Activated naive CD8-positive, alpha-beta T cell treated with anti-CD3 and anti-CD28 coated beads, Interleukin-2, amount 10 ng/mL, durations not matched to agents 7 days and 5 days (primary cell): ENCODE measurements at regions not wholly inside any gene's neighbourhood (a gene's known extent, or its start where the extent isn't known, plus 50 kb on each side); places are given as distances from the start of the nearest gene placed in this dataset.

Experiments
- ATAC-seq: fragments of 150-1000 bp; cut with Tn5 transposase; one replicate; pipeline ENCODE4 v1.10.0; 2021; ENCODE audit warnings: low read depth, moderate library complexity
- POLR2A ChIA-PET: fragments of 350-600 bp; sonication (Branson Sonifier 250); formaldehyde crosslinking; loops from one replicate; lab custom pipeline; 2021; ENCODE audit warnings: antibody characterized with exemption; lab: Charles Lee
- DNase-seq: peaks from one replicate; pipeline ENCODE4 v3.0.0; 2021
- H3K27ac Mint-ChIP-seq: one replicate; pipeline ENCODE4 v1.8.0; 2022; ENCODE audit warnings: mild to moderate bottlenecking, mixed read lengths
- H3K27me3 Mint-ChIP-seq: one replicate; pipeline ENCODE4 v1.8.0; 2022; ENCODE audit warnings: mild to moderate bottlenecking, moderate library complexity, mixed read lengths
- H3K36me3 Mint-ChIP-seq: one replicate; pipeline ENCODE4 v1.8.0; 2021; ENCODE audit warnings: mild to moderate bottlenecking, mixed read lengths
- H3K4me1 Mint-ChIP-seq: one replicate; pipeline ENCODE4 v1.8.0; 2021; ENCODE audit warnings: mixed read lengths
- H3K4me3 Mint-ChIP-seq: one replicate; pipeline ENCODE4 v1.8.0; 2022; ENCODE audit warnings: mild to moderate bottlenecking, moderate library complexity, mixed read lengths
- H3K9me3 Mint-ChIP-seq: one replicate; pipeline ENCODE4 v1.8.0; 2021; ENCODE audit warnings: mixed read lengths

GRCh38 chr20:61125076-61125475 is 127.0 kb upstream of the CDH4 start:
- peaks cover 2% of the 10 kb centered on the region for H3K27me3 Mint-ChIP-seq
- H3K9me3 Mint-ChIP-seq = no peaks in the 10 kb centered on the region
- no peak for ATAC-seq
- no peak overlapping the region for H3K27ac Mint-ChIP-seq
- POLR2A ChIA-PET = no interaction called here
- H3K36me3 Mint-ChIP-seq = no peaks in the 10 kb centered on the region
- peaks cover 4% of the 10 kb centered on the region for H3K4me1 Mint-ChIP-seq
- no peak overlapping the region for H3K4me3 Mint-ChIP-seq
- DNase-seq = no peak

GRCh38 chr20:61125546-61126180 is 126.4 kb upstream of the CDH4 start:
- Mint-ChIP-seq H3K4me3 (no peak overlapping the region), H3K27ac (no peak overlapping the region), H3K4me1 (peaks cover 2% of the 10 kb centered on the region), H3K36me3 (no peaks in the 10 kb centered on the region), H3K9me3 (no peaks in the 10 kb centered on the region), H3K27me3 (peaks cover 2% of the 10 kb centered on the region)
- POLR2A ChIA-PET = no interaction called here
- DNase-seq = no peak
- ATAC-seq = no peak

- ATAC-seq (no peak), DNase-seq (no peak)
- Mint-ChIP-seq H3K27me3 (peaks cover 2% of the 10 kb centered on the region), H3K27ac (no peak overlapping the region), H3K4me1 (no peaks in the 10 kb centered on the region), H3K4me3 (no peak overlapping the region), H3K36me3 (no peaks in the 10 kb centered on the region), H3K9me3 (no peaks in the 10 kb centered on the region)
- POLR2A ChIA-PET = no interaction called here
Observed at GRCh38 chr20:61126369-61127195, 125.5 kb upstream of the CDH4 start.

- Mint-ChIP-seq H3K9me3 (no peaks in the 10 kb centered on the region), H3K27me3 (peaks cover 2% of the 10 kb centered on the region), H3K27ac (no peak overlapping the region), H3K4me3 (no peak overlapping the region), H3K4me1 (no peaks in the 10 kb centered on the region), H3K36me3 (no peaks in the 10 kb centered on the region)
- ATAC-seq (no peak), DNase-seq (no peak)
- POLR2A ChIA-PET = no interaction called here
Observed at GRCh38 chr20:61127311-61128039, 124.6 kb upstream of the CDH4 start.

- H3K27me3 Mint-ChIP-seq = peaks cover 2% of the 10 kb centered on the region
- no peaks in the 10 kb centered on the region for H3K9me3 Mint-ChIP-seq
- H3K4me3 Mint-ChIP-seq = no peak overlapping the region
- no peaks in the 10 kb centered on the region for H3K36me3 Mint-ChIP-seq
- POLR2A ChIA-PET = no interaction called here
- no peak overlapping the region for H3K27ac Mint-ChIP-seq
- ATAC-seq (no peak), DNase-seq (no peak)
- H3K4me1 Mint-ChIP-seq = no peaks in the 10 kb centered on the region
Observed at GRCh38 chr20:61128701-61129269, 123.3 kb upstream of the CDH4 start.

- Mint-ChIP-seq H3K27me3 (peaks cover 2% of the 10 kb centered on the region), H3K4me1 (no peaks in the 10 kb centered on the region), H3K27ac (no peak overlapping the region), H3K36me3 (no peaks in the 10 kb centered on the region), H3K4me3 (no peak overlapping the region), H3K9me3 (no peaks in the 10 kb centered on the region)
- ATAC-seq = no peak
- POLR2A ChIA-PET = no interaction called here
- no peak for DNase-seq
Observed at GRCh38 chr20:61129311-61129710, 122.8 kb upstream of the CDH4 start.

- Mint-ChIP-seq H3K4me1 (no peaks in the 10 kb centered on the region), H3K4me3 (no peak overlapping the region)
- POLR2A ChIA-PET = no interaction called here
Observed at GRCh38 chr20:61130156-61130555, 121.9 kb upstream of the CDH4 start.

GRCh38 chr20:61131944-61132343 is 120.1 kb upstream of the CDH4 start:
- no peak overlapping the region for H3K4me3 Mint-ChIP-seq
- no peak overlapping the region for H3K27ac Mint-ChIP-seq
- no peaks in the 10 kb centered on the region for H3K9me3 Mint-ChIP-seq
- peaks cover 4% of the 10 kb centered on the region for H3K27me3 Mint-ChIP-seq
- POLR2A ChIA-PET = no interaction called here
- ATAC-seq (no peak), DNase-seq (no peak)
- no peaks in the 10 kb centered on the region for H3K4me1 Mint-ChIP-seq
- H3K36me3 Mint-ChIP-seq = no peaks in the 10 kb centered on the region

More at GRCh38 chr20:61130156-61130555, 121.9 kb upstream of the CDH4 start:
- DNase-seq (no peak), ATAC-seq (no peak)
- Mint-ChIP-seq H3K9me3 (no peaks in the 10 kb centered on the region), H3K27ac (no peak overlapping the region), H3K27me3 (peaks cover 2% of the 10 kb centered on the region), H3K36me3 (no peaks in the 10 kb centered on the region)

GRCh38 chr20:61133611-61134010 is 118.5 kb upstream of the CDH4 start:
- Mint-ChIP-seq H3K4me3 (no peak overlapping the region), H3K27me3 (peaks cover 7% of the 10 kb centered on the region), H3K36me3 (no peaks in the 10 kb centered on the region), H3K27ac (no peak overlapping the region), H3K9me3 (no peaks in the 10 kb centered on the region), H3K4me1 (no peaks in the 10 kb centered on the region)
- no peak for ATAC-seq
- DNase-seq = no peak
- POLR2A ChIA-PET = no interaction called here

- ATAC-seq = no peak
- H3K27ac Mint-ChIP-seq = no peak overlapping the region
- no peaks in the 10 kb centered on the region for H3K36me3 Mint-ChIP-seq
- DNase-seq = no peak
- no peaks in the 10 kb centered on the region for H3K9me3 Mint-ChIP-seq
- H3K27me3 Mint-ChIP-seq = peaks cover 7% of the 10 kb centered on the region
- no peak overlapping the region for H3K4me3 Mint-ChIP-seq
- H3K4me1 Mint-ChIP-seq = no peaks in the 10 kb centered on the region
- POLR2A ChIA-PET = no interaction called here
Observed at GRCh38 chr20:61134296-61135030, 117.6 kb upstream of the CDH4 start.

GRCh38 chr20:61135266-61135665 is 116.8 kb upstream of the CDH4 start:
- DNase-seq (no peak), ATAC-seq (no peak)
- H3K27me3 Mint-ChIP-seq = peaks cover 5% of the 10 kb centered on the region
- H3K9me3 Mint-ChIP-seq = no peaks in the 10 kb centered on the region
- H3K4me1 Mint-ChIP-seq = no peaks in the 10 kb centered on the region
- POLR2A ChIA-PET = no interaction called here
- H3K36me3 Mint-ChIP-seq = no peaks in the 10 kb centered on the region
- no peak overlapping the region for H3K4me3 Mint-ChIP-seq
- H3K27ac Mint-ChIP-seq = no peak overlapping the region

GRCh38 chr20:61135968-61136367 is 116.1 kb upstream of the CDH4 start:
- POLR2A ChIA-PET = no interaction called here
- no peaks in the 10 kb centered on the region for H3K4me1 Mint-ChIP-seq
- DNase-seq (no peak), ATAC-seq (no peak)
- H3K27me3 Mint-ChIP-seq = peaks cover 7% of the 10 kb centered on the region
- no peaks in the 10 kb centered on the region for H3K36me3 Mint-ChIP-seq
- no peak overlapping the region for H3K27ac Mint-ChIP-seq
- H3K9me3 Mint-ChIP-seq = no peaks in the 10 kb centered on the region
- H3K4me3 Mint-ChIP-seq = no peak overlapping the region

GRCh38 chr20:61138566-61138965 is 113.5 kb upstream of the CDH4 start:
- H3K27ac Mint-ChIP-seq = no peak overlapping the region
- no peaks in the 10 kb centered on the region for H3K36me3 Mint-ChIP-seq
- POLR2A ChIA-PET = no interaction called here
- no peaks in the 10 kb centered on the region for H3K4me1 Mint-ChIP-seq
- no peak for ATAC-seq
- no peak overlapping the region for H3K4me3 Mint-ChIP-seq
- no peaks in the 10 kb centered on the region for H3K9me3 Mint-ChIP-seq
- H3K27me3 Mint-ChIP-seq = peaks cover 7% of the 10 kb centered on the region
- no peak for DNase-seq
